ENCODE measurements at regions not wholly inside any gene's neighbourhood (a gene's known extent, or its start where the extent isn't known, plus 50 kb on each side); places are given as distances from the start of the nearest gene placed in this dataset.
"Not testable (repeated sequence)": the region's sequence is repeated elsewhere in the genome, so short reads cannot be mapped to it uniquely, and the experiment has no call there.

DNA sequence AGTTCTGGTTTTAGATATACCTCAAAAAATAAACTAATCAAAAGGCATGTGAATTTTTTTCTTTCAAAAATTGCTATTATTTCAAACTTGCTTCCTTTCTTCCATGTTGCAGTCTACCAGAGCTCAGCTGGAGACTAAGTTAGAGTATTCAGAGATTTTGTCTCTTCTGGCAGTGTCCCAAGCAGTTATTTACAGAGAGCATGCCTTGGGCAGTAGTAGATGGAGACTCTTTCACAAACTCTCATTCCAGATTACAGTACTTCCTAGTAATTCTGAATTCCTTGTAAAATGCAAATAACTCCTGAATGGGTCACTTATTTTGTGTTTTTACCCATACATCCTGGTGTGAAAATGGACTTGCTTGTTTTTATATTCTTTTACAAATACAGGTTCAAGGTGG is 703.4 kb downstream of the EPHA7 start:
- no peak for DNase-seq (ENCODE audit: low read depth)

DNA sequence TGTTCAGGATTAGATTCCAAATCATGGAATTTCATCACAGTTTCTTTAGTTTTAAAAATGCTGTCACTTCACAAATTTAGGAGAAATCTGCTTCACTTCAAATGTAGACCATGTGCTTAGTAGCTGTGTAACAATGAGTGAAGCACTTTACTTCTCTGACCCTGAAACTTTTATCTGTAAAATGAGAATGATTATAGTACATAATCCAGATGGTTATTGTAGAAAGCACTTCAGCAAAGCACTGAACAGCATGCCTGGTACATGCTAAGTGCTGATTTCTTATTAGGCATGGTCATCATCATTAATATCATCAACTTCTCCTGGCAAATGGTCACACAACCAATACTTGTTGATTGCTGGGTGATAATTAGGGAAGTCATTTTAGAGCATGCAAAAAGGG is 705.0 kb downstream of the EPHA7 start:
- DNase-seq (ENCODE audit: low read depth), result no peak

DNA sequence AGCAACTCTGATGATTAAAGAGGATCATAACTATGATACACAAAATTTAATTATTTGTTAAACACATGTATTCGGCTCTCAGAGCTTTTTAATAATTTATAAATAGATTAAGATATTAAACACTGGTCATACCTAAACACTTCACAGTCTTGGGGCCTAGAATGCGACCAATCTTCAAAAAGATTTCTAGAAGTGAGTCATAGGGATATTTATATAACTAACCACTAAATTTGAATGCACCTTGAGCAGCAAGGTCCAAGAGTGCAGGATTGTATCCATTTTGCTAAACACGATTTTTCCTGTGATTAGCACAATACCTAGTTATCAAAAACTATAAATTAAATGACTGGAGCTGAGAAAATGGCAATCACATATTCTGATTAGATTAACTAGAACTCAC is 709.3 kb downstream of the EPHA7 start:
- no peak for DNase-seq (ENCODE audit: low read depth)

DNA sequence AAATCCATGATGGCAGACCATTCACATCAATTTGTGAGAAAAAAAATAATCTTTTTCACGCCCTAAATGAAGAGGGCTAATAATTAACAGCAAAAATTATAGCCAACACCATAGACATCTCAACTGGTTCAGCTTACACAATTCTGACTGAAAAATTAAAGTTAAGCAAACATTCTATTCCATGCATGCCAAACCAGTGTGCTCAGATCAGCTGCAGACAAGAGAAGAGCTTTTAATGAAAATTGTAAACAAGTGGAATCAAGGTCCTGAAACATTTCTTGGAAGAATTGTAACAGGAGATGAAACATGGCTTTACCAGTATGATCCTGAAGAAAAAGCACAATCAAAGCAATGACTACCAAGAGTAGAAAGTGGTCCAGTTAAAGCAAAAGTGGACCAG is 710.4 kb downstream of the EPHA7 start:
- no peak for DNase-seq (ENCODE audit: low read depth)

DNA sequence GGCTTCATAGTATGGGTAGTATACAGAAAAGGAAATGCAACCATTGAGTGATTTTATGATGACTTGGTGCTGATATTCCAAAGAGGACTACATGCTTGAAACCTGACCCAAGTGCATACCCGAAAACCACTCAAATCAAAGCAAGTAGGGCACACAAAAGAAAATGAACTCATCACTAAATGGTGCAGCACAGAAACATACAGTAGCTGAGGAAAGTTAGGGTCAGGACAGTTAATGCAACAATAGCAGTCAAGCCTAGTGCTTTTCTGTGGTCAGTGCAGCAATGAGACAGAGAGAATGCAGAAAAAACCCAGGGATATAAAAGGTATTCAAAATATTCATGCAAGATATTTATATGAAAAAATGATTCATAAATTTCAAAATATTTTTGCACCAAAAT is 711.1 kb downstream of the EPHA7 start:
- no peak for DNase-seq (ENCODE audit: low read depth)

DNA sequence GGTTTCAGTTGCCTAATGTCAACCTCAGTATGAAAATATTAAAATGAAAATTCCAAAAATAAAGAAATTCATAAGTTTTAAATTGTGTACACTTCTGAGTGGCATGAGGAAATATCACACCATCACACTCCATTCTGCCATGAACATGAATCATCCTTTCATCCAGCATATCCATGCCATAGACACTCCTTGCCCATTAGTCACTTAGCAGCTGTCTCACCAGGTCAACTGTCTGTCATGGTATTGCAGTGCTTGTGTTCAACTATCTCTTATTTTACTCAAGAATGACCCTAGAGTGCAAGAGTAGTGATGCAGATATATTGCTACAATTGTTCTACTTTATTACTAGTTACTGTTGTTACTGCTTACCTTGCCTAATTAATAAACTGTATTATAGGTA is 712.4 kb downstream of the EPHA7 start:
- DNase-seq (ENCODE audit: low read depth), result no peak

DNA sequence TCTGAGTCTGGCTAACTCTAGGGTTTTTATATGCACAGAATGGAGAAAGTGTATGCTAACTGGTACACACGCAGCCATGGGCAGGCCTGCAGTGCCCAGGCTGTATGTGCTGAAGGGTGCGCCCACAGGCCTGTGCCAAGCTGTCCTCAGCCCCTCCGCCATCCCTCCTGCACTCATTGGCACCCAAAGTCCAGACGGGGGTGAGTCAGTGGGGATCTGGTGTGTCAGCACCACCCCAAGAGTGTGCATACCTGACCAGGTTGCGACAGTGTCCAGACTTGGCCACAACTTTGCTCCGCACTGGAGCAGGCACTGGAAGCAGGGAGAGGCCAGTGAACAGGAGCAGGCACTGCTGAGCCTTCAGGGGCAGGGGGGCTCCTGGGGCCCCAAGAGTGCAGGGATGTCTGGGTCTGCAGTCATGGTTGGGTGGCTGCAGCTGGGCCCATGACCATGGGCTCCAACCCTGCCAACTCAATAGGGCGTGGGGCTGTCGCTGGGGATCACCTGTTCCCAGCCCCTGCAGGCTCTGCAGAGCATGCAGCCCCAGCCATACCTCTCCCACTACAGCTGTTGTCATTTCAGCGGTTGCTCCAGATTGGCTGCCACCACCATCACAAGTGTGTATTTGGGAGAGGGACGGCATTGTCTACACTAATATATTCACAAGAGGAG is 717.8 kb downstream of the EPHA7 start:
- no peak for DNase-seq (ENCODE audit: low read depth)

DNA sequence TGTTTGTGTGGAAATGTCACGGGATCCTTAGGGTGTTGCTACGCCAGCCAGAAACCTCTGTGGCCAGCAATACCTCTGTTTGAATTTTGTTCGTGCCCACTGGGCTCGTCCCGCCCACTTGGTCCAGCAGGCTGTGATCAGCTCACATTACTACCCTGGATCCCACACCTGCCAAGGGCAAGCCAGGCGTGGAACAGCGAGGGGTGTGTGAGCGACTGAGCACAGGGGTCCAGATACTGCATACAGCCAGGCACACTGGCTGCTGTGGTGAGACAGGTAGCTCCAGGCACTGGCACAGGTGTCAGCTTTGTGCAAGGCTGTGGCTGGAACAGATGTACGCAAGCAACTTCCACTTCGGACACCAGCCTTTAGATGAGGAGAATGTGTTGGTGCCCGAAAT is 718.9 kb downstream of the EPHA7 start:
- no peak for DNase-seq (ENCODE audit: low read depth)

DNA sequence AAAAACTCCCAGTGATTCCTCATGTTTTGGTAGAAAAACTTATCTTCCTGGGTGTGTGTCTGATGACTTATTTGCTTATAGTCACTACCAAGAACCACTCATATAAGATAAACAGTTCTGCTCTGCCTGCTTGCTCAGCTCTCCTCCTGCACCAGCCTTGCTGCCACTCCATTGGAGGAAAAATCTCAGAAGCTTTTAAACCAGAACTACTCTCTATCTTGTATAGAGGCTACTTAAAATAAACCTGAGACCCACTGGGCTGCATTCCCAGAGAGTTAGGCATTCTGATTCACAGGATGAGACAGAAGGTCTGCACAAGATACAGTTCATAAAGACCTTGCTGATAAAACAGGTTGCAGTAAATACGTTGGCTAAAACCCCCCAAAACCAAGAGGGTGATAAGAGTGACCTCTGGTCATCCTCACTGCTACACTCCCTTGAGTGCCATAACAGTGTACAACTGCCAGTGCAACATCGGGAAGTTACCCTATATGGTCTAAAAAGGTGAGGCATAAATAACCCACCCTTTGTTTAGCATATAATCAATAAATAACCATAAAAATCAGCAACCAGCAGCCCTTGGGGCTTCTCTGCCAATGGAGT is 728.3 kb downstream of the EPHA7 start:
- no peak for DNase-seq (ENCODE audit: low read depth)

DNA sequence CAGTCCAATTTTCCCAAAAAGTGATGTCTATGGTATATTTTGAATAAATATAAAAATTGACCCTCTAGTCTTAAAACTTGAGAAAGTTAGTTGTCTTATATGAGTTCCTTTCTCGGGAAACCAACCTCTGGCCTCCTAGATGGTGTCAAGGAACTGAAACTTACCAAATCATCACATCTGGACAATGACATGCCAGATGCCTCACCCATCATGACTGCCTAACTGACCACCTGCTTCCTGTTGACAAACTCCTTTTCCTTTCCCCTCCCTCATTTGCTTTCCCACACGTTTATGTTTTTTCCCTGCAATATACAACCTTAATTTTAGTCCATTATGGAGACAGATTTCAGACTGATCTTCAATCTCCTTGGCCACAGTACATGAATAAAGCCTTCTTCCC is 731.0 kb downstream of the EPHA7 start:
- DNase-seq (ENCODE audit: low read depth), result no peak

DNA sequence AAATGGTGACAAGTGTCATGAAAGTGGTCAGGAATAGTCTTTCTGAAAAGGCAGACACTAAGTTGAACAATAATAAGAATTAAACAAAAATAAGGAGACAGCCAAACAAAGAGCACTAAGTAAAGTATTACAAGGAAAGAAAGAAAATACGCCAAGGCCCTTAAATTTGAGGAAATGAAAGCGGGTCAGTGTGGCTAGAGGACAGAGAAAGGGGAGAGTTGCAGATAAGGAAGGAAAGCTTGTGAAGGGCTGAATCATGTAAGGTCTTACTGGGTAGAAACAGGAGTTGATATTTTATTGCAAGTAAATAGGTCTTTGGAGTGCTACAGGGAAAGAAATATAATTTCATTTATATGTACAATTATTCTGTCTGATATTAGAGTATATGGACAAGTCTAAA is 732.1 kb downstream of the EPHA7 start:
- DNase-seq (ENCODE audit: low read depth), result no peak

DNA sequence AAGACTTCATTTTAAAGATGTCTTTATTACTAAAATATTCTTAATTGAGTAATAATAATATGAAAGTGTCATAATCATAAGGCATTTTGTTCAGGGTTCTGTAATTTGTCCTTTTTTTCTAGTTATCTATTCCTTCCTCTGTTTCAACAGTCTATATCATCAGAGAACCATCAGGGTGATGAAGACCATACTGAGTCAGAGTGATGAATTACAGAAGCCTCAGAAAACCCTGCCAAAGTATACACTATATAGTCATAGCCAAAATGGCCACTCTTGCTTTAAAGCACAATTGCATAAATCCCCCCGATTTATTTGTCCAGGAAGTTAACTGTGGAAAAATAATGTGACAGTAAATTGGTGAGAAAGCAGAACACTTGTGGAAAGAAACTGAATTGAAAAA is 735.0 kb downstream of the EPHA7 start:
- no peak for DNase-seq (ENCODE audit: low read depth)

DNA sequence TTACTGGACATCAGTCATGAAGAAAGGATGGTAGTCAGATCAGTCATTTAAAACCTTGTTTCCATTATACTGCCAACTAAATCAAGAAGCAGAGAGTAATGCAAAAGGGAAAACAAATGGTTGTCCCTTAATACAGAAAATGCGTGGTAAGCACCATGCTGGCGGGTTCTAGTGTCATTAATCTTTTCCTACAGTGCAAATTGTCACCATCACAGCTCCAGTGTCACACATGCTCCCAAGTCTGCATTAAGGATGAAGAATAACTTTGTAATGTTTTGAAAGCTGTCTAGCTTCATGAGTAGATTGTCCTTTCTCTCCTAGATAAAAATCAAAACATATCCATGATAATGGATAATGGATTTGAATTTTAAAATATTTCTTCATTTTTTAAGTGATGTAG is 735.6 kb downstream of the EPHA7 start:
- DNase-seq (ENCODE audit: low read depth), result no peak

DNA sequence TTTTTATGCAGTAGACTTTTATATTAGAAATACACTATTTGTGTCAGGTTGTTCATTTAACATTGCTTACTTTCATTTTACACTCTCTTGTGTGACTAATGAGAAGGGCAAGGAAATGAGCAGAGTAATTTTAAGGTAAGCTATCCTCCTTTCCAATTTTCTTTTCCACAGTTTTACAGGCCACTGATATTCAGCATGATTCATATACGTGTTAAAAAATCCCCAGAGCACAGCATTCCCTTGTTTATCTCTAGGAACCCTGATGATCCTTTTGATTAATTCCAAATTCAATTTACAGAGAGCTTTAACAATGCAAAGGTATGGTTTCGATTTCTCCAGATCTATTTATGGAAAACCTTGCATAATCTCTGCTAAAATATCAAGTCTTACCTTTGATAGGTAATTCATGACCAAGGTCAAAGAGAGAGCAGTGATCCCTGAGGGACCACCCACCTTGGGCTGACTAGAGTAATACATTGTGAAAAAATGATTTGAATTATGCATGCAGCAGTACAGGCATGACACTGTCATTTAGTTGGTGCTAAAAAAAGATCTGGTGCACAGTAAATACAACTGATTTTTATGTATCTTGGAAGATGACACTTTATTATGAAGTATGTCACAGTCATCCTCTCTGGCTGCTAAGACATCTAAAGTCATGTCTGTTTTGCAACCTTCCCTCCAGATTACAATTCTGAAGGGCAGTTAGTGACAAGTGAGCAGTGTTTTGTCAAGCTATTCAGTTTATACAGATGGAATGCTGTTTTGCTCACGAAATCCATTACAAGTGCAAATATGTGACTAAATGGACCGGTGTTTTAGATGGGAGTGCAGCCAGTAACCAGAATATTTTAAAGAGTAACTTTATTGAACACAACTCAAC is 736.6 kb downstream of the EPHA7 start:
- no peak for DNase-seq (ENCODE audit: low read depth)

DNA sequence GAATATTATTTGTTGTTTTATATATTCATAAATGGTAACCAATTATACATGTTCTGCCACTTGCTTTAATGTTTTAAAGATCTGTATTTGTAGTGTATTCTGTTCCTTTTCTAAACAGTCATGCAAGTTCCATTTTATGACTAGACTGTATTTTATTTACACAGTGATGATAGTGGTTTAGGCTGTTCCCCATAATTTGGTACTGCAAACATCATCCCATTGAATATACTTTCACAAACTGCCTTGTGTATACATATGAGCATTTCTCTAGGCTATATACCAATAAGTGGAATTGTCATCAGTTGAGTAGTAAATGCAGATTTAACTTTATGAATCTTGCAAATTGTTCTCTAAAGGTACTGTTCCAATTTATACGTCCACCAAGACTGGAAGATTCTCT is 738.0 kb downstream of the EPHA7 start:
- no peak for DNase-seq (ENCODE audit: low read depth)

DNA sequence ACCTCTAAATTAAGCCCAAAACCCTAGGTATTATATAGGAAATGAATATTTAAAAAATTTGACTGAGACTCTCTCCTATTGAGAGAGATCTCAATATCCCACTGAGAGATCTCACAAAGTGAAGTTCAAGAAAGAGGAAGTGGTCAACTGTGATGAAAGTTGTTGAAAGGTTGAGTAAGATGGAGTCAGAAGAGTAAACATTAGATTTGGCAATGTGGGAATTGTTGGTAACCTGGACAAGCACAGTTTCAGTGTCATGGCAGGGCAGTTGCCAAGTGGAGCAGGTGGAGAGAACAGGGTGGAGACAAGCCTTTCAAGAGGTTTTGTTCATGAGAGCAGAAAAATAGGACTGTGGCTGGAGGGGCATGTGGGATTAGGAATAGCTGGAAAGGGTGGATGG is 747.9 kb downstream of the EPHA7 start:
- not testable (repeated sequence) for DNase-seq (ENCODE audit: low read depth)

DNA sequence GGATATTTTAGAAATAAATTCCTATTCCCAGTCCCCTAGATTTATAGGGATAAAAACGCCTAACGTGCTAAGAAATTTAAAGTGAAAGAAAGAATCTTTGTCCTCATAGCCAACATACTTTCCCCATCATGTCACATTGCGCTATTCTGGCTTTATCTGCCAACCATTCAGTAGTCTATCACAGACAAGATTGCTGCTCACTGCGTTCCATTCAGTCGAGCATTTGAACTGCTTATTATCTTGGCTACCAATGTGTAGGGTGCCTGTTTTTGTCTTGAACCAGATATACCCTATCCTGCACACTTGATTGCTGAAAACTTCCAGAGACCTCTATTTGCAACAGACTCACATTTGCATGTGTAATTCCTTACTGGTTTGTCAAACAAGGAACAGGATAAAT is 751.5 kb downstream of the EPHA7 start:
- no peak for DNase-seq (ENCODE audit: low read depth)

DNA sequence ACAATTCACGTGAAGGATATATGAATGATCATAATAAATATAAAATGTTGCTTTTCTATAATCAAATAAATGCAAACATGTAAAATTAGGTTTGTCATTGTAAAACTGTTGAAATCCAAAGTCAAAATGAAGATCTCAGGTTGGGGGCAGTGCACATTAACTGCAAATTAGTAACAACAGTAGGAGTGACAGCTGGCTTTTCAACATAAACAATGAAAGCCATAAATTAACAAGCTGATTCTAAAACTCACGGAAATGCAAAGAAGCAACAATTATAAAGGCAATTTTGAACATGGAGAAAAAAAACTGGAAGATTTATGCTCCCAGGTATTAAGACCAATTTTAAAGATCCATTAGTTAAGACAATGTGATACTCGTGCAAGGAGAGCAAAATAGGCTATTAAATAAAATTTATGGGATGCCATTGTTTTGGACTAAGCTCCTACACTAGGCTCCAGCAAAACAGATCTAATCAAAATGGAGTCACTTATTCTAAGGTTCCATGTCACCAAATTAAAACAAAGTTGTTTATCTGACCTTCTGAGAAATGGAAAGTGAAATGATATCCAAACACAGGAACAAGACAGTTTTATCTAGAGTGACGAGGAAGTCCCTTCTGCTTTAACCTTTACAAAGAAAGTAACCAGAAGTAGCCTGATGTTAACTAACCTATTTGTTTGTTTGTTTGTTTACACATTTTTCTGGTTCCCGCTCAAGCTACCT is 770.8 kb downstream of the EPHA7 start:
- no peak for DNase-seq (ENCODE audit: low read depth)

DNA sequence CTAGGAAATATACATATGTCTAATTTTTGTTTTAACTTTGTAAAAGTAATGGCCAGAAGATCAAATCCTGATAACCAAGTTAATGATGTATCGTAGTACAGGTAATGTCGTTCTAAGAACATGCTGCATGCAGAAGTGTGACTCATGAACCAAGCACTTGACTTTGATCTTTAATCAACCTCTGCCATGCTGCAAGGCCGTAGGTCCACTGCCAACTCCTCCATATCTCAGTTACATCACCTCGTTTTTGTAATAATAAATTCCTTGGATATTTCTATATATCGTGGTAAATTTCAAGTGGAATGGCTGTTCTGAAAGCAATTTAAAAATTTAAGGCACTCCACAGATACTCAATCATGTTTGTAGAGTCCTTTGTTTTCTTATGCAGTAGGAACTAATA is 771.7 kb downstream of the EPHA7 start:
- no peak for DNase-seq (ENCODE audit: low read depth)

DNA sequence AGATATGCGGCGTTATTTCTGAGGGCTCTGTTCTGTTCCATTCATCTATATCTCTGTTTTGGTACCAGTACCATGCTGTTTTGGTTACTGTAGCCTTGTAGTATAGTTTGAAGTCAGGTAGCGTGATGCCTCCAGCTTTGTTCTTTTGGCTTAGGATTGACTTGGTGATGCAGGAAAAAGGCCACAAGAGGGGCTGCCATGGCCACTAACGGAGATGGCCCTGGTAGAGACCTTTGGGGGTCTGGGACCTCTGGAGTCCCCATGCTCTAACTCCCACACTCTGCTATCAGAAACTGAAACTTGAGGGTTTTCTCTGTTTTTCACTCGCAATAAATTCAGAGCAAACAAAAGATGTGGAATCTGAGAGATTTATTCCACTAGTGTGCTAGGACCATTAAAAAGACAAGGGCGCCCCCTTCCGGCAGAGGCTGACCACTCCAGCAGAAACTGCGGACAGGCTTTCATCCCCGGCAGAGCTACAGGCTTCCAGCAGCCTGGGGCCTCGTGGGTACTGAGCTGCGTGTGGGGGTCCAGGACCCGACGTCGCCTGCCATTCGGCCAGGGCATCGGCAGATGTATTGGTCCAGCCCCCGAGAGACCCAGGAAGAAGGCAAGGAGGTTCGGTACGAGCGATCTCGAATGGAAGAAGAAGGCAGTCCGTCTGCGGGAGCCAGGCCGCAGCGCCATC is 775.1 kb downstream of the EPHA7 start:
- DNase-seq (ENCODE audit: low read depth), result not testable (repeated sequence)

DNA sequence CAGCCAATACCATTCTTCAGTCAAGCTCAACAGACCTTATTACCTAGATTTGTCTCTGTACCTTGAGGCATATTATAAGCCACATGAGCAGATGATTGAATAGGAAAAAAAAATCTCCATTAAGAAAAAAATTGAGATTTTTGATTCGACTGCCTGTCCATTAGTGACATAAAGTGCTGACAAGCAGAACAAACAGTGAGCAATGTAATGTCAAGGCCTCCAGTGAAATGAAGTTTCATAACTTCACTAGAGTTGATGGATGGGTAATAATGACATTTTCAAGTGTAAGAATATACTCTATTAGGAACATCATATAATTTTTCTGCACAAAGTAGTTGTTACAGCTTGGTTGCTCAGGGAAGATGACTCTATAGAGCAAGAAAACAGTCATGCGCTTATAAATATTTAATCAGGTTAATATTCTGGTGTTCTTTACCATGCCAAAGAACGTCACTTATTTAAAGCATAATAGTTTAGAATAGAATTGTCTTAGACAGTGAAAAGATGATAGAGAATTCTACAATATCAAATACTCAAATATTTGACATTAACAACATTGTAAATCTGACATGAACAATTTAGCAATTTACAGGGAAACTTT is 783.7 kb downstream of the EPHA7 start:
- no peak for DNase-seq (ENCODE audit: low read depth)

DNA sequence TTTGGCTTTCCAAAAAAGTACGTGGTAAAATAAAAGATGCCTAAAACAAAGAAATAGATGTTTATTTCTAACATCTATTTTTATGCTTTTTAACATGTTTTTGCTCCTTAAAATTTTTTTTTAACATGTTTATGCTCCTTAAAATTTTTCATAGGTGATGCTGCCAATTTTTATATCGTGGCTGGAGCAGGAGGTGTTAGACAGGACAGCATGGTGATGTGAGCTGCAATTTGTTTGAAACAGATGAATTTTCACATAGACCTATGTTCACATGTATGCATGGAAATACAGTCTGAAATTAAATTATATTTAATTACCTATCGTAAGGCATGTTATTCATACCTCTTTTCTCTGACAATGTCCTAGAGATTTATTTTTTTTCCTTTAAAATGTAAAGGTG is 784.8 kb downstream of the EPHA7 start:
- no peak for DNase-seq (ENCODE audit: low read depth)
